ENCODE measurements at regions not wholly inside any gene's neighbourhood (a gene's known extent, or its start where the extent isn't known, plus 50 kb on each side); places are given as distances from the start of the nearest gene placed in this dataset.
"Not testable (repeated sequence)": the region's sequence is repeated elsewhere in the genome, so short reads cannot be mapped to it uniquely, and the experiment has no call there.

DNA sequence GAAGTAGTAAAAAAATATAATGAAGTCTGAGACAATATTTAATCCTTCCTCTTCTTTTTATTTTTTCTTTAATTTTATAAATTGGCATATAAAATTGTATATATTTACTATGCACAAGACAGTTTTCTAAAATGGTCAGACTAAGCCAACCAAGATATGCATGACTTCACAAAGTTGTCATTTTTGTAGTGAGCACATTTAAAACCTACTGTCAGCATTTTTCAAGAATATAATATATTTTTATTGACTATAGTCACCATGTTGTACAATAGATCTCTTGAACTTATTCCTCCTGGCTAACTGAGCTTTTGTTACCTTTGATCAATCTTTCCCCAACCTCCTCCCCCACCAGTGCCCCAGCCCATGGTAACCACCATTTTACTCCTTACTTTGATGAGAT is 129.2 kb downstream of the ATP6V1G3 start:
- no peak for DNase-seq (ENCODE audit: low read depth)

DNA sequence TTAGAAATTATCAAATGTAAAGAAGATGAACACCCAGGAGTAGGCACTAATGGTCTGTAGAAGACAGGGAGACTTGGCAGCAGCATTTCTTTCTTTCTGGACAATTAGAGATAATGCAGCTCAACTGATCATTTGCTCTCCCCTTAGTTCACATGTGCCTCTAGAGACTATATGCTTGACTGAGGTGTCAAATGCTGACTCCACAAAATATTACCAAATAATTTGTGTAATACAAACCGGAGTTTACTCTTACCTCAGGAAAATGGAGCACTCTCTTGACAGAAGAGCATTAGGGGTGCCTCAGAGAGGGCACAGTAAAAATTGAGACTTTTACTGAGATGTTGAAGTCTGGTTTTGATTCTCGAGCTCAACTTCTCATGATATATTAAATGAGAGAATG is 131.8 kb downstream of the ATP6V1G3 start:
- DNase-seq (ENCODE audit: low read depth): no peak

DNA sequence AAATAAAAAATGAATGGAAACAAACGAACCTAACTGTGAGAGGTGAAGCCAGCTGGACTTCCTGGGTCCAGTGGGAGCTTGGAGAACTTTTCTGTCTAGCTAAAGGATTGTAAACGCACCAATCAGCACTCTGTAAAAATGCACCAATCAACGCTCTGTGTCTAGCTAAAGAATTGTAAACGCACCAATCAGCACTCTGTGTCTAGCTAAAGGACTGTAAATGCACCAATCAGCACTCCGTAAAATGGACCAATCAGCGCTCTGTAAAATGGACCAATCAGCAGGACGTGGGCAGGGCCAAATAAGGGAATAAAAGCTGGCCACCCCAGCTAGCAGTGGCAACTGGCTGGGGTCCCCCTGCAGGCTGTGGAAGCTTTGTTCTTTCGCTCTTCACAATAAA is 135.8 kb downstream of the ATP6V1G3 start:
- DNase-seq (ENCODE audit: low read depth): not testable (repeated sequence)

DNA sequence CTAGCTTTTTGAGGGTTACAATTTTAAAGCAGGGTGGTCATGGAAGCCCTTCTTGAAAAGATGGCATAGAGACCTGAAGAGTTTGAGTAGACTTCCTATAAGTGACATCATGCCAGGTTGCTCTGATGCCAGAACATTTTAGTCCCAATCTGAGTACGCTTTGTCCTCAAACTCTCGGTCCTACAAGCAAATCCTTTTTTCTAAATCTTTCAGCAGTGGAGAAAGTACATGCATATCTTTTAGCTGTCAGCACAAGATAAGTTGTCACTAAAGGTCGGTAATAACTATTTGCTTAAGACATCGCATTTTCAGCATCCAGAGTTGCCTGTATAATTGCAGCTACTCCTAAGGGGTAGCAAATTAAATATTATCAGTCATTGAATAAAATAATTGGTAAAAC is 140.4 kb downstream of the ATP6V1G3 start:
- no peak for DNase-seq (ENCODE audit: low read depth)

DNA sequence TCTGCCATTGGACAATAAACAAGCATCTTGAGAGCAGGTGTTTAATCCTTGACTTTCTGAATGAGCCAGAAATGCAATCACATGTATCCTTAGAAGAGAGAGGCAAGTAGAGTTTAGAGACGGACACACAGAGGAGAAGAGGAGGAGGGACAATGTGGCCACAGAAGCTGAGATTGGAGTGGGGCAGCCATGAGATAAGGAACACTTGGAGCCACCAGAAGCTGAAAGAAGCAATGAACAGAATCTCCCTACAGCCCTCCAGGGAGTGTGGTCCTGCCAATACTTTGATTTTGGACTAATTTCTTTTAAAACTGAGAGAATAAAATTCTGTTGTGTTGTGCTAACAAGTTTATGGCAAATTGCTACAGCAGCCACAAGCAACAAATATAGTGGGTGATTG is 141.0 kb downstream of the ATP6V1G3 start:
- DNase-seq (ENCODE audit: low read depth): no peak

DNA sequence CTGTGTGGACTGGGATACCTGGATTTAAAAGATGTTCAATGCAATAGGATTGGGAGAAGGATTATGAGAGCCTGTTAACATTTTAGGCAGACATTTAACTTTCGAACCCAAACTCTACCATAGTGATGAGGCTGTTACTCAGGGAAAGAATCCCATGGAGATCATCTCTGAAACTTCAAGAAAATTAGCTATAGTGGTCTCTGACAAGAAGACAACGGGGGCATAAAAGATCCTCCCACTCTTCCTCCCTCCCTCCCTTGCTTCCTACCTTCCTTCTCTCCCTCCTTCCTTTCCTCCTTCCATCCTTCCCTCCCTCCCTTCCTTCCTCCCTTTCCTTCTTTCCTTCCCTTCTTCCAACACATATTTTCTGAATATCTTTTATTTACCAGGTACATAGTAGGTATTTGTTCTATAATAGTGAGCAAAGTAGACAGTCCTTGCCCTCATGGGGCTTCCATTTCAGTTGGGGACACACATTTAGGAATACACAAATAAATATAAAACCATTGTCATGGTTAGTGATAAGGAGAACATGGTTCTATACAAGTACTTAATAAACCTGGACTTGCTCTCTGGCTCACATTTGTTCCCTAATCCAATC is 143.2 kb downstream of the ATP6V1G3 start:
- DNase-seq (ENCODE audit: low read depth): no peak

DNA sequence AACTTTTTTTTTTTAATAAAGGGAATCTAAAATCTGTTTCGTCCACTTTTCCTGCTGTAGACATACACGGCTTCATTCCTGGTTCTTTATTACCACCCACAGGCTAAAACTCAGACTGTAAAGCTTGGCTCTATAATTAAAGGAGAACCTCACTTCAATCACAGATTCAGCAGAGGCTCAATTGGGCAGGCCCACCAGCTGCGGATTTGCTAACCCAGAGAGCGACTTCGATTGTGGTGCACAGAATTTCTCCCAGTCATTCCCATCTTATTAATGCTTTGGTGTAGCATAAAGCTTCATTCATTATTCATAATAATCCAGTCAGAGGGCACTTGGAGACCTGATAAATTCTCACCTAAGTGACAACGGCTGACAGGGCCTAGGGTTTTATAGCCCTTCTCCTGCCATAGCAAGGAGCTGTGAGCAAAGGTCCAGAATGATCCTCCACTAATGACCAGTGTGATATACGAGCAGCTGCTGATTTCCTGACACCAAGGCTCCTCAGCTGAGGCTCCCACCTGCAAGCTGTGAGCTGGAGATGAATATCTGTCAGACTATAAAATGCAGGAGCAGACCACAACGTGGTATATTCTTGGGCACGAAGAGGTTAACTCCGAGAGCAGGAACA is 149.0 kb downstream of the ATP6V1G3 start:
- no peak for DNase-seq (ENCODE audit: low read depth)

DNA sequence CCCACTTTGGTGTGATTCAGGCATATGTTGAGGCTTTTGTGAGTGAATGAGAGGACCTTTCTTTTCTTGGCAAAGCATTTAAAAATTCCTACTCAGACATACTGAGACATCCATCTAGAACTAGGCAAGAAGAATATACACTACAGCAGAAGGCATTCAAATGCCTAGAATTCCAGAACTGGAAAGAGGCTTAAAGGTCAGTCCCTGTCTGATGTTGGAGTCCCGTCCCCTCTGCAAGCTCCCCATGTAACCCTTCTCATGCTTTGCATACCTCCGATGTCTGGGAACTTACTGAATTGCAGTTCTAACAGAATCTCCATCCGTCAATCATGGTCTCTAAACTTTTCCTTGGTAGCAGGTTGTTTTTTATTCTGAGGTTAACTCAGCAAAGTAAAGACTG is 152.9 kb downstream of the ATP6V1G3 start:
- no peak for DNase-seq (ENCODE audit: low read depth)

DNA sequence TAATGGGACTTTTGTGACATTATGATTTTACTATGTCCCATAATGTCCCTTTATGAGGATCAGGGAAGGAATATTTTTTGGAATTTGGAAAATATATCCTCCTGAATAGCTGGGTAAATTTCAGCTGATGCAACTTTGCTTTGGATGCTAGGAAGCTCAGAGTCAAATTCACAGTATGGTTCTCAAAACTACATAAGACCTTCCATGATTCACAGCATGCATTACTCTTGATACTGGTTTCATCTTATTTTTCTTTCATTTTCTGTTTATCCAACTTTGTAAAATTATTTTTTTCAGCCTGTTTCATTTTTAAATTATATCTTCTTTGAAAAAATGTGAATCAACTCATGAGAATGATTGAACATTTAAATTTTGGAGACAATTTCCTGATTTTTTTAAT is 160.2 kb downstream of the ATP6V1G3 start:
- no peak for DNase-seq (ENCODE audit: low read depth)

DNA sequence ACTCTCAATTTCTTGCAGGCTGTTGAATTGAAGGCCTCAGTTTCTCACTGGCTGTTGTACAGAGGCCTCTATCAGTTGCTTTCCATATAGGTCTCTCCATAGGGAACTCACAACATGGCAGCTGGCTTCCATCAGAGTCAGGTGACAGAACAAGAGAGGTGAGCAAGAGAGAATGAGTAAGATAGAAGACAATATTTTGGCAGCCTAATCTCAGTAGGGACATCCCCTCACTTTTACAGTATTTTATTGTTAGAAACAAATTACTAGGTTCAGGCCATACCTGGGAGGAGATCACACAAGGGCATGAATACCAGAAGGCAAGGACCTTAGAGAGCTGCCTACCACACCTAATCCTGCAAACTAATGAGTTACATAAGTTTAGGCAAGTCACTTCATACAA is 162.8 kb downstream of the ATP6V1G3 start:
- DNase-seq (ENCODE audit: low read depth): no peak

DNA sequence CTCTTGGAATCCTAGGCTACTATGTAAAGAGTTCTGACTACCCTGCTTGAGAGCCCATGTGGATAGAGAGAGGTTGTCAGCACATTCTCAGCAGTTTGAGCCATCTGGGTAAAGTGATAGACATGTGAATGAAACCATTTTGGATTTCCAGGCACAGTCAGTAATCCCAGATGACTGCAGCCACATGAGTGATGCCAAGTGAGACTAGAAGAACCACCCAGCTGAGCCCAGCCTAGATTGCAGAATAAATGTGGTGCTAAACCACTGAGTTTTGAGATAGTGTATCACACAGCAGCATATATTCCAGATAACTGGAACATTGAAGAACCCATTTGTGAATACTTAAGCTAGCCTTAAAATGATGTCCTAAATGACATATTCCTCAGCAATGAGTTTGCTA is 166.2 kb downstream of the ATP6V1G3 start:
- no peak for DNase-seq (ENCODE audit: low read depth)

DNA sequence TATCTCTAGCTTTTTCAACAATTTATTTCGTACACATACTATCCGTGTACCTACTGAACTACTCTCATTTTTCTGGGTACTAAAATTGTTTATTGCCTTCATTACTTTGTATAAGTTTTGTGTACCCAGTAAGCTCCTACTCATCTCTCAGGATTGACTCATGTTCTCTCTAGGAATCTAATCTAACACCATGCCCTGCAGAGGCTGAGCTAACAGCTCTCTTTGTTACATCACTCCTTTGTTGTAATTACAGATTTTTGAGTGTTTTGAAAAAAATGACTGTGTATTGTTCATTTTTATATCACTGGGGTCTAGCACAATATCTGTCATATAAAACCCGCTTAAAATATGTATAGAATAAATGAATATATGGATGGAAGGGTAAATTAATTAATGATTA is 167.1 kb downstream of the ATP6V1G3 start:
- DNase-seq (ENCODE audit: low read depth): no peak
